ENCODE measurements at regions not wholly inside any gene's neighbourhood (a gene's known extent, or its start where the extent isn't known, plus 50 kb on each side); places are given as distances from the start of the nearest gene placed in this dataset.

DNA sequence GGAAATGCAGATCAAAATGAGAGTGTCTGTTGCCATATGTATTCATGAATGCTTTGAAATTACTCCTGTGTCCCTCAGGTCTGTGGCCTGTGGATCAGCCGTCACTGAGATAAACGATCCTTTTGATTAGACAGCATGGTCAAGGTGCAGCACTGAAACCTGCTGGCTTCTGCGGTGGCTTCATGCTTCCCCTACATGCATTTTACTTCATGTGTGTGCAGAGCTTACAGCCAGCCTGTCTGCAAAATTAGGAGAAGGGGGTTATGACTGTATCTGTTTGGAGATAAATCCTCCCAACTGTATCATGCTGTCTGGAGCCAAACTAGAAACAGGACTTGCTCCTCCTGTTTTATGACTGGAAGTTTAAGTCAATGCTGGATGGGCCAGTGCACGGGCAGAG is 71.0 kb upstream of the PLPP4 start:
- no peak for DNase-seq

DNA sequence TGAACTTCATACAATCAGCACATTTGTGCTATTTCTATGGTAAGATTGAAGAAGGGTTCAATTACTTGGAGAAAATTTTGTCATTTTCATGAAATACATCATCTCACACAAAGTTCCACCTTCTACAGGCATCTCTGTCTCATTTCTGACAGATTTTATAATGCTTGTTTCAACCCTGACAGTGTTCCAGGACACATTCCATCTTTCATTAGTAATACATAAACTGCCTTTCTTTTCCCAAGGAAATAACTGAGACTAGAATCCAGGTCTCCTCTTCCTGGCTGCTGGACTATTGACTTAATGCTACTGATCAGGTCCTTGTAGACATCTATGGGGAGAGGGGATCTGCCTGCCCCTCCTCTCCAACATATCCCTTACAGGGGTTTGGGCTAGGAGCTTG is 70.1 kb upstream of the PLPP4 start:
- no peak for DNase-seq

DNA sequence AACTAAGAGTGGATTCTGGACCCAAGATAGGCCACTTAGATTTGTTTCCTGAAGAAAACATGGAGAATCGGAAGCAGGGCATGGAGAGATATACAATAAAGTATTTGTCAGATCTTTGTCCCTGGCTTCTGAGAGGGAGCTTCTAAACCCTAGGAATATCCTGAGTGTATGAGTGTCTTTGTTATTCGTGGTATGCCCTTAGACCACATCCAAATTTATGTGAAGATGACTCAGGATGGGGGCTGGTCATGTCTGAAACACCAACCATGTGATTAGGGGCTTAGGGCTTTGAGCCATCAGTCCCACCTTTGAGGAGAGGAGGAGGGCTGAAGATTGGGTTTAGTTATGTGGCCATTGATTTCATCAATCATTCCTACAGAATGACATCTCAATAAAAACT is 69.7 kb upstream of the PLPP4 start:
- DNase-seq: no peak

DNA sequence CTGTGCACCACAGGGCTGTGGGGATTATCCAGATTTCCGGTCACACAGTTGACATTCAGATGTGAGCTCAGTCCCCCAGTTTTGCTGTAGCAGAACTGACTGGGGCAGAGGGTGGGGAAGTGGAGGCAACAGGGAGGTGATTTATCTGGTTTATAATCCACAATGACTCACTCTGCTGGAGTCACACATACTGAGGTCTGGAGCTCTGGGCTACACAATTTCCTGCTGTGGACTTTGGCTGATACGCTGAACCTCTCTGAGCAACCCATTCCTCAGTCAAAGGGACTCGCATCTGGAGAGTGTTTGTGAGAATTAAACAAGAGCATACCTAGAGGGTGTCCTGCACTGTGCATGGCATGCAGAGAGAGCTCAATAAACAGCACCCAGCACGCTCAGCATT is 64.8 kb upstream of the PLPP4 start:
- no peak for DNase-seq

DNA sequence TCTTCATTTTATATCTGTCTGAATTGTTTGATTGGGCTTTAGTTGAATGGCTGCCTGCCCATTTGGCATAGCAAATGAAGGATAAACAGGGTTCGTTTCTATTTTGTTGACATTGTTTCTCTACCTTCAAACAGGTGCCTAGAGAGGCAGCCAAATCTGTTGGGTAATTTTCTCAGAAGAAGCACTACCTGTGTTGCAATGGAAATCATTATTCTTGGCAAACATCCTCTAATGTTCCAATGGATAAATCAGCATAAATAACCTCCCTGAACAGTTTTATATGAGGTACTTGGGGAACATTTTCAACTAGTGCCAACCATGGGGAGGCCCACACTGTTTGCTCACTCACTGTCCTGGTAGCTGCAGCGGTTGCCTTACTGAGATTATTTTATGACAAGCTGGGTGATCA is 64.4 kb upstream of the PLPP4 start:
- no peak for DNase-seq

DNA sequence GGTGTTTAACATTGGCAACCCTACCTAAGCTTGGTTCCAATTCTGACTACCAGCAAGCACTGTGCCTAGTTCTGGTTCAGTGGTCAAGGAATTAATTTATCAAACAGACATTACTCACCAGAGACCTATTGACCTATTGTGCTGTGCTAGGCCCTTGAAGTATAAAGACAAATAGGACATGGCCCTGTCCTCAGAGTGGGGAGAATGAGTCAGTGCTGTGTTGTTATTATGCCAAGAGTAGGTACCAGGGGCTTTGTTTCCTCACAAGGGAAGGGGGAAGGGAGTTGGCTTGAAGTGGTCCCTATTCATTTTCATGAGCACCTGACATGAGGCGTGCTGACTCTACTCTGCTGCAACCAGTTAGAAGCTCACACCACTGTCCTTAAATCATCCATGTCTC is 62.6 kb upstream of the PLPP4 start:
- DNase-seq: no peak

DNA sequence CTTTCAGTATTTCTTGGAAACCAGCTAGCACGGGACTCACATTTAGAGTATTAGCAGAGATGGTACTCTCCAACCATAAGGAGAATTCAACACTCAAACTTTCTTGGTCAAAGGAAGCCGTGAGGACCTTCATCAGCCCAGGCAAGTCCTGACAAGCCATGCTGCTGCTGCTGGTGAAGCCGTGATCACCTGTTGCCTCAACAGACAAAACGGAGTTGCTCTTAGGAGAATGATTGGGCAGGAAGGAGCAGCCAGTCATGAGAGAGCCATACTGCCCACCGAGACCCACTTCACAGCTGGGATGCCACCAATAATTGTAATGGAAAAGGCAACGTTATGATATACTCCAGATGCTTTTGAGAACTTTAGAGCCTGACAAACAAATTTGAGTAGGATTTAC is 60.8 kb upstream of the PLPP4 start:
- no peak for DNase-seq

DNA sequence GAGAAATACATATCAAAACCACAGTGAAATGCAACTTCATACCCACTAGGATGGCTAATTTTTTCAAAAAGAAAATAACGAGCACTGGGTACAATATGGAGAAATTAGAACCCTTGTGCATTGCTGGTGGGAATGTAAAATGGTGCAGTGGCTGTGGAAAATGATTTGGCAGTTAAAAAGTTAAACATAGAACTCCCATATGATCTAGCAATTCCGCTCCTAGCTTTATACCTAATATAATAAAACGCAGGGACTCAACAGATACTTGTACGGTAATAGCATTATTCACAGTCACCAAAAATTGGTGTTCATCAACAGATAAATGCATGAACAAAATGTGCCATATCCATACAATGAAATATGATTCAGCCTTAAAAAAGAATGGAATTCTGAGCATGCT is 58.8 kb upstream of the PLPP4 start:
- DNase-seq: no peak

DNA sequence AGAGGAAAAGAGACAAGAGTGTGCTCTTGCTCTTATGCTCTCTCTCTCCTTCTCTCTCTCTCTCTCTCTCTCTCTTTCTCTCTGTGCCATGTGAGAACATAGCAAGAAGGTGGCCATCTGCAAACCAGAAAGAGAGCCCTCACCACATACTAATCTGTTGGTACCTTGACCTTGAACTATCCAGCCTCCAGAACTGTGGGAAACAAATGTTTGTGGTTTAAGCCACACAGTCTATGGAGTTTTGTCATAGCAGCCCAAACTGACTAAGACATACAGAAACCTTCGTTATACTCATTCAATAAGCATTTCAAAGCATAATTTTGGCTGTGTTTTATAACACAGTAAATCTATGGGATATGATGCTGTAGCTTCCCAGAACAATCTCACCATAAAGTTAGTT is 56.4 kb upstream of the PLPP4 start:
- DNase-seq: no peak

DNA sequence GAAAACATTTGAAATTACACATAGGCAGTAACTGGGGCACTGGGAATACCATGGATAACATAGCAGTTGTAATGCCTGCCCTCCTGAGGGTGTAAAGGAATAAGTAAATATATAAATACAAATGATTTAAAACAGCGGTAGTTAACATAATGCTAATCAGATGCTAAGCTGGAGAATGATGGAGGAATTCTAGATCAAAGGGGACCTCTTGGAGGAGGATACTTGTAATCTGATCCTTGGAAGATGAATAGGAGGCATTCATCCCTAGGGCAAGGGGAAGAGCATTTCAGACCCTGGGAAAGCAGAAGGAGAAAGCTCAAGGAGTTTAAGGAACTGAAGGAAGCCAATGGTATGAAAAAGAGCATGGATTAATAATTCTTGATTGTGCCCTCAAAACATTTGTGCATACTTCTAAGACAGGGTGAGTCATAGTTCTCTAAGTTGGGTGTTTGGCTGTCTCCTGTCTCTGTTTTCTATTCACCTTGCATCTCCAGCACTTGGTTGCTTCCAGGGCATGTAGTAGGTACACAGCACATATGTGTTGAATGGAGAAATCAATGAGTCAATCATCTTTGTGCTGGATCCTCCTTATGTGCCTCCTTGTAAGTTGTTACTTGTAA is 54.8 kb upstream of the PLPP4 start:
- DNase-seq: no peak

DNA sequence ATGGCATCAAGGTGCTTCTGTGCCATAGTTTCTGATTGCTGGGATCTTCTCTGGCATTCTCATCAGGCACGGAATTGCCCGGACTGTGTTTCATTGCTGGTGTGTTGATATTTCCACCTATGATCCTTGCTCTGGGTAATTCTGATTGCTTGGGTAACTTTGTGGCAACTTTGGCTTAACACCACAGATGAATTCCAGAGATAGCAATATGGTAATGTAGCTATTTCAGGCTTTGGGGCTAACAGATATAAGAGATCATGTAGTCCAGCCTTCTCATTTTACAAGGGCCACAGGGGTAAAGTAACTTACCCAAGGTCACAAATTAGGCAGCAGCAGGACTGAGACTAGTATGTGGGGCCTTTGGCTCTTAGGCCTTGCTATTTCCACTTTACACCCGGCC is 53.9 kb upstream of the PLPP4 start:
- no peak for DNase-seq

DNA sequence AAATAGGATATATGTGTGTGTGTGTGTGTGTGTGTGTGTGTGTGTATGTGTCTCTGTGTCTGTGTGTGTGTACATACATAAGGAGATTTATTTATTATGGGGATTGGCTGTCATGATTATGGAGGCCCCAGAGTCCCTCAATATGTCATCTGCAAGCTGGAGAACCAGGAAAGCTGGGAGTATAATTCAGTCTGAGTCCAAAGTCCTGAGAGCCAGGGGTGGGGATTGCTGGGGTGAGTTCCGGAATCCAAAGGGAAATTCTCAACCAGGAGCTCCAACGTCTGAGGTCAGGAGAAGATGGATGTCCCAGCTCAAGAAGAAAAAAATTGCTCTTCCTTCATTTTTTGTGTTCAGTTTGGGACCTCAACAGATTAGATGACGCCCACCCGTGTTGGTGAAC is 50.7 kb upstream of the PLPP4 start:
- no peak for DNase-seq
